ENCODE measurements at regions not wholly inside any gene's neighbourhood (a gene's known extent, or its start where the extent isn't known, plus 50 kb on each side); places are given as distances from the start of the nearest gene placed in this dataset.
A peak's percentile ranks its signal among the peaks of the same experiment; 100 is the strongest.

DNA sequence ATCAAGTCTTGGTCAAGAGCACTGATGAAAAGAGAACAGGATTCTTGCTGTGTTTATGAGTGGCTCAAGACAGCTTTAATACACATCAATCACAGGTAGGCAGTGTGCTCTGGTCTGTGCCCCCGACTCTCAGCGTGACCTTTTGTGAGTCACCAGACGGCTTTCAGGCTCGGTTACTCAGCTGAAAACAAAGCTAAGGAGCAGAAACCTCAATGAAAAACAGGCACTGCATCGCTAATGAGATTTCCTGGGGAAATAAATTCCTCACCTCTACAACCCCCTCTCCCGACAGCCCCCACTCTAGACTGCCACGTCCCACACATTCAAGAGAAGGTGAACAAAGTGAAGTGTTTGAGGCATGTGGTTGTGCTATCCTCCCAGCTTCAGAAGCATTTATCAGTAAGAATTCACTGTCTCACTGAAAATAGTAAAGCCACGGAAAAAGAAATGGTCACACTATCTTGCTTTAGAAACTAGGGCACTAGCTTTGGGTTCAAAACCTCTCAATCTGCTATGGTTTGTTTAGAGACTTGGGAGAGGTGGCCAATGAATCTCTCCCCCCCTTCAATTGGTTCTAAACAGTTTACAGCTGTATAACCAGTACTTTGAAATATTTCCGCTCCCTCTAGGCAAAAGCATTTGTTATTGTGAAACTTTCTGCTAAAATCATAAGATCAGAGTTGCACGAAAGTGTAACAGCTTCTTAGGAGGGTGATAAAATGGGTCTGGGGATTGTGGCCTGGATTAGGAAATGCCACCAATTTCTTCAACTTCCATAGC lies 199.5 kb upstream of the PMFBP1 start:
- Histone ChIP-seq H3K27ac (replicated peaks) (no peak overlapping the region), H3K27me3 (ENCODE audit: insufficient read depth, poor library complexity, severe bottlenecking) (no peaks in the 10 kb centered on the region), H3K4me3 (replicated peaks; ENCODE audit: insufficient read depth, low read length) (no peak overlapping the region)
- DNase-seq (ENCODE audit: low read depth in 1 of 2, low spot score in 1 of 2), result peak in 1 of 2 experiments; percentile 3
- TF ChIP-seq, protein P1, sequence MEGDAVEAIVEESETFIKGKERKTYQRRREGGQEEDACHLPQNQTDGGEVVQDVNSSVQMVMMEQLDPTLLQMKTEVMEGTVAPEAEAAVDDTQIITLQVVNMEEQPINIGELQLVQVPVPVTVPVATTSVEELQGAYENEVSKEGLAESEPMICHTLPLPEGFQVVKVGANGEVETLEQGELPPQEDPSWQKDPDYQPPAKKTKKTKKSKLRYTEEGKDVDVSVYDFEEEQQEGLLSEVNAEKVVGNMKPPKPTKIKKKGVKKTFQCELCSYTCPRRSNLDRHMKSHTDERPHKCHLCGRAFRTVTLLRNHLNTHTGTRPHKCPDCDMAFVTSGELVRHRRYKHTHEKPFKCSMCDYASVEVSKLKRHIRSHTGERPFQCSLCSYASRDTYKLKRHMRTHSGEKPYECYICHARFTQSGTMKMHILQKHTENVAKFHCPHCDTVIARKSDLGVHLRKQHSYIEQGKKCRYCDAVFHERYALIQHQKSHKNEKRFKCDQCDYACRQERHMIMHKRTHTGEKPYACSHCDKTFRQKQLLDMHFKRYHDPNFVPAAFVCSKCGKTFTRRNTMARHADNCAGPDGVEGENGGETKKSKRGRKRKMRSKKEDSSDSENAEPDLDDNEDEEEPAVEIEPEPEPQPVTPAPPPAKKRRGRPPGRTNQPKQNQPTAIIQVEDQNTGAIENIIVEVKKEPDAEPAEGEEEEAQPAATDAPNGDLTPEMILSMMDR (IDR thresholded peaks at IDR 0.05; ENCODE audit: insufficient read depth, low read length), result no peak
- TF ChIP-seq GABPA (IDR thresholded peaks at IDR 0.05; ENCODE audit: low read depth) (no peak), POLR2AphosphoS5 (IDR thresholded peaks at IDR 0.05; ENCODE audit: low read depth) (no peak)

DNA sequence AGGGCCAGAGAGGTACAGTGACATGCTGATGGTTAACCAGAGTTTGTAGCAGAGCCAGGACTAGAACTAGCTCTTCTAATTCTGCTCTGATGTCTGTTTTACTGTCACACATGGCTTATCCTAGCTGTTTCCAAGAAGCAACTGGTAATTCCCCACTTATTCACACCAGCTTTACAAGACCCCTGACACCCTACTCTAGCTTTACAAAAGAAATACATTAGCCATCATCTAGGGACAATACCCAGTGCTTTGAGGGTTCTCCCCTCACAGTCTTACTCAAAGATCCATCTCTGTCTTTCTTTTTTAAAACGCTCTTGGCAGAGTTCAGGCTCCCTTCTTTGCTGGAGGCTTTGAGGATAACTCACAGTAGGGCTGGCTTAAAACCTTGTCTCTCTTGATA lies 197.3 kb upstream of the PMFBP1 start:
- no peak overlapping the region for H3K4me3 ChIP-seq (replicated peaks; ENCODE audit: insufficient read depth, low read length)
- TF ChIP-seq GABPA (IDR thresholded peaks at IDR 0.05; ENCODE audit: low read depth) (no peak), SPI1 (IDR thresholded peaks at IDR 0.05; ENCODE audit: borderline replicate concordance, low read depth) (no peak), POLR2AphosphoS5 (IDR thresholded peaks at IDR 0.05; ENCODE audit: low read depth) (no peak)
- TF ChIP-seq, protein P1 (IDR thresholded peaks at IDR 0.05; ENCODE audit: insufficient read depth, low read length), result no peak
- TF ChIP-seq, protein P2, sequence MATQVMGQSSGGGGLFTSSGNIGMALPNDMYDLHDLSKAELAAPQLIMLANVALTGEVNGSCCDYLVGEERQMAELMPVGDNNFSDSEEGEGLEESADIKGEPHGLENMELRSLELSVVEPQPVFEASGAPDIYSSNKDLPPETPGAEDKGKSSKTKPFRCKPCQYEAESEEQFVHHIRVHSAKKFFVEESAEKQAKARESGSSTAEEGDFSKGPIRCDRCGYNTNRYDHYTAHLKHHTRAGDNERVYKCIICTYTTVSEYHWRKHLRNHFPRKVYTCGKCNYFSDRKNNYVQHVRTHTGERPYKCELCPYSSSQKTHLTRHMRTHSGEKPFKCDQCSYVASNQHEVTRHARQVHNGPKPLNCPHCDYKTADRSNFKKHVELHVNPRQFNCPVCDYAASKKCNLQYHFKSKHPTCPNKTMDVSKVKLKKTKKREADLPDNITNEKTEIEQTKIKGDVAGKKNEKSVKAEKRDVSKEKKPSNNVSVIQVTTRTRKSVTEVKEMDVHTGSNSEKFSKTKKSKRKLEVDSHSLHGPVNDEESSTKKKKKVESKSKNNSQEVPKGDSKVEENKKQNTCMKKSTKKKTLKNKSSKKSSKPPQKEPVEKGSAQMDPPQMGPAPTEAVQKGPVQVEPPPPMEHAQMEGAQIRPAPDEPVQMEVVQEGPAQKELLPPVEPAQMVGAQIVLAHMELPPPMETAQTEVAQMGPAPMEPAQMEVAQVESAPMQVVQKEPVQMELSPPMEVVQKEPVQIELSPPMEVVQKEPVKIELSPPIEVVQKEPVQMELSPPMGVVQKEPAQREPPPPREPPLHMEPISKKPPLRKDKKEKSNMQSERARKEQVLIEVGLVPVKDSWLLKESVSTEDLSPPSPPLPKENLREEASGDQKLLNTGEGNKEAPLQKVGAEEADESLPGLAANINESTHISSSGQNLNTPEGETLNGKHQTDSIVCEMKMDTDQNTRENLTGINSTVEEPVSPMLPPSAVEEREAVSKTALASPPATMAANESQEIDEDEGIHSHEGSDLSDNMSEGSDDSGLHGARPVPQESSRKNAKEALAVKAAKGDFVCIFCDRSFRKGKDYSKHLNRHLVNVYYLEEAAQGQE (IDR thresholded peaks at IDR 0.05; ENCODE audit: insufficient replicate concordance, low read depth), result no peak
- no peak overlapping the region for H3K27ac ChIP-seq (replicated peaks)
- H3K27me3 ChIP-seq (ENCODE audit: insufficient read depth, poor library complexity, severe bottlenecking), result no peaks in the 10 kb centered on the region
- DNase-seq (ENCODE audit: low read depth in 1 of 2, low spot score in 1 of 2), result no peak

DNA sequence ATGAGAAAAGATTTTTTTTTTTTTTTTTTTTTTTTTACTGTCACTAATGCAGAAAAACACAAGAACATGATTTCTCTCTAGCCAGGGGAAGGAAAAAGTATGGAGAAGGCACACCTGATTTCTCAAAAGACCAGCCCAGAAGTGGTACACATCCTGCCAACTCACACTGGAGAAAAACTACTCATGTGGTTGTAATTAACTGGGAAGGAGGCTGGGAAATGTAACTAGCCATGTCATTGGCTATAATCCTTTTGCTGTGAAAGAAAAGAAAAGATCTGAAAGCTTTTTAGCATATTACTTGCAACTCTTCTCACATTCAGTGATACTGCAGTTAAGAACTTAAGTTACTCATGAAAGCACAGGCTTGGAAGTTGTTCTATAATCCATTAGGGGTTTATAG lies 195.9 kb upstream of the PMFBP1 start:
- no peaks in the 10 kb centered on the region for H3K27me3 ChIP-seq (ENCODE audit: insufficient read depth, poor library complexity, severe bottlenecking)
- H3K27ac ChIP-seq (replicated peaks), result no peak overlapping the region
- no peak for DNase-seq (ENCODE audit: low read depth in 1 of 2, low spot score in 1 of 2)
- TF ChIP-seq, protein P2 (IDR thresholded peaks at IDR 0.05; ENCODE audit: insufficient replicate concordance, low read depth), result no peak
- TF ChIP-seq SPI1 (IDR thresholded peaks at IDR 0.05; ENCODE audit: borderline replicate concordance, low read depth) (no peak), GABPA (IDR thresholded peaks at IDR 0.05; ENCODE audit: low read depth) (no peak), POLR2AphosphoS5 (IDR thresholded peaks at IDR 0.05; ENCODE audit: low read depth) (no peak)
- TF ChIP-seq, protein P1 (IDR thresholded peaks at IDR 0.05; ENCODE audit: insufficient read depth, low read length), result no peak
- H3K4me3 ChIP-seq (replicated peaks; ENCODE audit: insufficient read depth, low read length), result no peak overlapping the region

All from HL-60 (cell line).